ENCODE measurements at regions not wholly inside any gene's neighbourhood (a gene's known extent, or its start where the extent isn't known, plus 50 kb on each side); places are given as distances from the start of the nearest gene placed in this dataset.

DNA sequence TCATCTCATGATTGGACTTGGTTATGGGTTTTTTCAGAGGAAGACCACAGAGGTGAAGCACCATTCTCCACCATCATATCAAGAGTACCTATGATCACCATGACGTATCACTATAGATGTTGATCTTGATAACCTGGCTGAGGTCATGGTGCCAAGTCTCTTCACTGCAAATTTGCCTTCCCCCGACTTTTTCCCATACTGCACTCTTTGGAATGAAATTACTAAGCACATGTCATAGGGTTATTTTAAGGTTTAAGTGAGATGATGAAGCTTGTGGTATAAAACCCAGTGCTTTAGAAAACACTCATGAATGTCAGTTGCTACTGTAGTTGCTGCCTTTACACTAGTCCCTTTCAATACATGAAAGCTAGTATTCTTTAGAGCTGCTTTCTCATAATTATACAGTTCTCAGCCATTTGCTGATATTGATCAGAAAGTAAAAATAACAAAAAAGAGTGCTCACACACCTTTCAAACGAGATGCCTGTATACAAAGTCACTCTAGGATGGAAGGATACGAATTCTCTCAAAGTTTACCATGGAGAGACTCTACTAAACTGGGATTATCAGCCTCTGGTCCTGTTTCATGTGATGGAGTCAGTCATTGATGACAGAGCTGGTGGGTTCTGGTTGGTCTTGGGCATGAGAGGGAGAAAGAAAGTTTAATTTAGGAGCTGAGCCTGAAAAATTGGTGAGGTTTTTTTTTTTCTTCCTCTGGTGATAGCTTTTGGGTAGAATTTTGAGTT is 228.1 kb downstream of the PRL start:
- Histone ChIP-seq H3K4me1 (ENCODE audit: control insufficient read depth, insufficient read depth, low read length, poor library complexity, severe bottlenecking) (no peaks in the 10 kb centered on the region), H3K4me3 (ENCODE audit: extremely low read depth, insufficient read depth, low read length, poor library complexity, severe bottlenecking) (no peak overlapping the region), H3K27ac (ENCODE audit: low read depth, low read length, severe bottlenecking) (no peak overlapping the region), H3K9me3 (ENCODE audit: control insufficient read depth, low read length) (no peaks in the 10 kb centered on the region), H3K36me3 (ENCODE audit: control insufficient read depth, insufficient read depth, low read length) (no peaks in the 10 kb centered on the region)
- WGBS, 2 experiments (ENCODE audit: insufficient coverage in 2 of 2): 82 to 94% methylated on average over 3 of the region's 4 CpGs

GRCh38 chr6:22069306-22069800 is 227.5 kb downstream of the PRL start:
- Histone ChIP-seq H3K27ac (ENCODE audit: low read depth, low read length, severe bottlenecking) (no peak overlapping the region), H3K9me3 (ENCODE audit: control insufficient read depth, low read length) (no peaks in the 10 kb centered on the region), H3K36me3 (ENCODE audit: control insufficient read depth, insufficient read depth, low read length) (no peaks in the 10 kb centered on the region), H3K4me3 (ENCODE audit: extremely low read depth, insufficient read depth, low read length, poor library complexity, severe bottlenecking) (no peak overlapping the region), H3K4me1 (ENCODE audit: control insufficient read depth, insufficient read depth, low read length, poor library complexity, severe bottlenecking) (no peaks in the 10 kb centered on the region)
- 88 to 100% methylated on average over 2 of the region's 3 CpGs for WGBS, 2 experiments (ENCODE audit: insufficient coverage in 2 of 2)

GRCh38 chr6:22071270-22072041 is 225.4 kb downstream of the PRL start:
- Histone ChIP-seq H3K36me3 (ENCODE audit: control insufficient read depth, insufficient read depth, low read length) (no peaks in the 10 kb centered on the region), H3K27ac (ENCODE audit: low read depth, low read length, severe bottlenecking) (peak overlapping the region; percentile 25), H3K4me3 (ENCODE audit: extremely low read depth, insufficient read depth, low read length, poor library complexity, severe bottlenecking) (no peak overlapping the region), H3K9me3 (ENCODE audit: control insufficient read depth, low read length) (no peaks in the 10 kb centered on the region), H3K4me1 (ENCODE audit: control insufficient read depth, insufficient read depth, low read length, poor library complexity, severe bottlenecking) (no peaks in the 10 kb centered on the region)
- WGBS, 2 experiments (ENCODE audit: insufficient coverage in 2 of 2): 56 to 88% methylated on average over 3 to 6 of the region's 8 CpGs

DNA sequence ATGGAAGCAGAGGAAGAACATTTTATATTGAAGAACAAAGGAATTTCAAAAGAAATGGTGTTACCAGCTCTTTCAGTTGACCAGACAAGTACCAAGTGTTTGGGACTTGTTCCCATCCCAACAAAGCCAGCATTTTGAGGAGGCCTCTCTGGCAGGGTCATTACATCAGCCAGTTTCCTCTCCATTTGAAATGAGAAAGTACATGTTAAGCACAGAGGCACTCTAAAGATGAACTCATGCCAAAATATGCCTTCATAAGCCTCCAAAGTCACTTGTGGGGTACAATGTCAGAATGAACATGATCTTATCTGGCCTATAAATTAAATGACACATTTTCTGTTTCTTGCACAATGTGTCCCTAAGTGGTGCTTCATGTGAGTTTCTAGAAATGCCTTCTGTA is 223.9 kb downstream of the PRL start:
- H3K9me3 ChIP-seq (ENCODE audit: control insufficient read depth, low read length): no peaks in the 10 kb centered on the region
- no peak overlapping the region for H3K4me3 ChIP-seq (ENCODE audit: extremely low read depth, insufficient read depth, low read length, poor library complexity, severe bottlenecking)
- H3K4me1 ChIP-seq (ENCODE audit: control insufficient read depth, insufficient read depth, low read length, poor library complexity, severe bottlenecking): no peaks in the 10 kb centered on the region
- H3K27ac ChIP-seq (ENCODE audit: low read depth, low read length, severe bottlenecking): no peak overlapping the region
- no peaks in the 10 kb centered on the region for H3K36me3 ChIP-seq (ENCODE audit: control insufficient read depth, insufficient read depth, low read length)

DNA sequence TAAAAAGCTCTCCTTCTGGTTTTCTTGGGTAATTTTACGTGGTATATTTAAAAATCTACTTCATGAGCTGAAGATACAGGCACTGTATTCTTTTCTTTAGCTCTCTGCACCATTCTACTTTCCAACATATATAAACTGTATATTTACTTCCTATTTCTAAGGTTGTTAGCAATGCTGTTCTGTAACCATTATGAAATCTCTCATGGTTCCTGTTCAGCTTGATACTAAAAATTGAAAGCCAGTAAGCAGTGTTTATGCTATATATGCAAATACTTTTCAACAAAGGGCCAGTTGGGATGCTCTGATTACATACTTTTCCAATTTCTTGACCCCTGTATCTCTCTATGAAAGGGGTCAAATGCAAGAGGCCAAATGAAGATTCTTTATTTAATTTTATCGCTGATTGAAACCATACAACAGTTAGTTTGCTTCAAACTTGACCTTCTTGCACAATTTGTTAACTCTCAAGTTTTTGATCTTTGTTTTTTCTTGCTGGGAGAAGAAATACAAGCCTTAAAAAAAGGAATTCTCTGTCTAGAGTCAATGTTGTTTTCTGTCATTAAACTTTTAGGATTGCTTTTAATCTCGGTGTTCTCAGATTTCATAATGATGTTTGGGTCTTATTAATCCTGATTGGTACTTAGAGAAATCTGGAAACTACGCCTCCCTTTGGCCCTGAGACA is 223.2 kb downstream of the PRL start:
- no peaks in the 10 kb centered on the region for H3K36me3 ChIP-seq (ENCODE audit: control insufficient read depth, insufficient read depth, low read length)
- H3K9me3 ChIP-seq (ENCODE audit: control insufficient read depth, low read length): no peaks in the 10 kb centered on the region
- no peak overlapping the region for H3K27ac ChIP-seq (ENCODE audit: low read depth, low read length, severe bottlenecking)
- H3K4me1 ChIP-seq (ENCODE audit: control insufficient read depth, insufficient read depth, low read length, poor library complexity, severe bottlenecking): no peaks in the 10 kb centered on the region
- no peak overlapping the region for H3K4me3 ChIP-seq (ENCODE audit: extremely low read depth, insufficient read depth, low read length, poor library complexity, severe bottlenecking)
- 90 to 100% methylated on average over 2 of the region's 4 CpGs for WGBS, 2 experiments (ENCODE audit: insufficient coverage in 2 of 2)

DNA sequence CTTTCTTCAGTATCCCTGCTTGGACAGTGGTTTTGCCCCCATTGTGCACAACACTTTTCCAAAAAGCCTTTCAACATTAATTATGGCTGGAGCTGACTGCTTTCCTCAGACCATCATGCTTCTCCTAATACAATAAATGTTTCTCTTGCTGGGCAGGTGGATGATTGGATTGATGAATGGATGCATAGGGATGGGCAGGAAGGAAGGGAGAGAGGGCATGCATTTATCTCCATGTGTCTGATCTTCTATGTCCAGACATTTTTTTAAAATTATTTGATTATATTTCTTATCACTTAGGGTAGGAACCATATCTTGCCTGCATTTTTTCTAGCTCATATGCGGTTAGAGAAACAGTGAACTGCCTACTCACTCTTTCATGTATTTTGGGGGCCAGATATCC is 218.5 kb downstream of the PRL start:
- Histone ChIP-seq H3K4me3 (ENCODE audit: extremely low read depth, insufficient read depth, low read length, poor library complexity, severe bottlenecking) (no peak overlapping the region), H3K36me3 (ENCODE audit: control insufficient read depth, insufficient read depth, low read length) (no peaks in the 10 kb centered on the region), H3K4me1 (ENCODE audit: control insufficient read depth, insufficient read depth, low read length, poor library complexity, severe bottlenecking) (no peaks in the 10 kb centered on the region), H3K27ac (ENCODE audit: low read depth, low read length, severe bottlenecking) (no peak overlapping the region), H3K9me3 (ENCODE audit: control insufficient read depth, low read length) (no peaks in the 10 kb centered on the region)
- no CpG with 5 or more reads among the region's 1 CpG for WGBS, 2 experiments (ENCODE audit: insufficient coverage in 2 of 2)

- Histone ChIP-seq H3K9me3 (ENCODE audit: control insufficient read depth, low read length) (no peaks in the 10 kb centered on the region), H3K27ac (ENCODE audit: low read depth, low read length, severe bottlenecking) (no peak overlapping the region), H3K4me3 (ENCODE audit: extremely low read depth, insufficient read depth, low read length, poor library complexity, severe bottlenecking) (no peak overlapping the region), H3K36me3 (ENCODE audit: control insufficient read depth, insufficient read depth, low read length) (no peaks in the 10 kb centered on the region), H3K4me1 (ENCODE audit: control insufficient read depth, insufficient read depth, low read length, poor library complexity, severe bottlenecking) (no peaks in the 10 kb centered on the region)
- WGBS, 2 experiments (ENCODE audit: insufficient coverage in 2 of 2): 63 to 65% methylated on average over 2 to 5 of the region's 8 CpGs
Measured at GRCh38 chr6:22078802-22079545, 217.9 kb downstream of the PRL start.

- Histone ChIP-seq H3K27ac (ENCODE audit: low read depth, low read length, severe bottlenecking) (no peak overlapping the region), H3K9me3 (ENCODE audit: control insufficient read depth, low read length) (no peaks in the 10 kb centered on the region), H3K4me3 (ENCODE audit: extremely low read depth, insufficient read depth, low read length, poor library complexity, severe bottlenecking) (no peak overlapping the region), H3K36me3 (ENCODE audit: control insufficient read depth, insufficient read depth, low read length) (no peaks in the 10 kb centered on the region), H3K4me1 (ENCODE audit: control insufficient read depth, insufficient read depth, low read length, poor library complexity, severe bottlenecking) (no peaks in the 10 kb centered on the region)
- 100% methylated on average over 1 of the region's 5 CpGs for WGBS, 2 experiments (ENCODE audit: insufficient coverage in 2 of 2)
Measured at GRCh38 chr6:22079783-22080182, 217.1 kb downstream of the PRL start.

DNA sequence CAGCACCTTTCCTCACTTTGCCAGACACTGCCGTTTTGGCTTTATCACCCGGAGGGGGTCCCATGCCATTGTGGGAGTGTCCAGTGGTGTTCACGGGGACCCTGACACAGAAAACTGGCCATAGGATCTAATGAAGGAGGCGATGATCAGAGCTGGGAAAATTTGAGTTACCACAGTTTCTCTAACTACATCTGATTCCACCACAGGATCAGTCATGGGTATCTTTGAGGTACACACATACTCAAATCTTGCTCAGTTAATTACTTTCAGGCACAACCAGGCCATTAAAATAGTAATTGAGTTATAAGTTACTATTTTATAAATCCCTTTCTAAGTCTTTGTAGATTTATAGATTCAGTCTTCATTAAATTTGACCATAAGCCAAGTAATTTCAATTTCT is 215.1 kb downstream of the PRL start:
- Histone ChIP-seq H3K36me3 (ENCODE audit: control insufficient read depth, insufficient read depth, low read length) (no peaks in the 10 kb centered on the region), H3K27ac (ENCODE audit: low read depth, low read length, severe bottlenecking) (no peak overlapping the region), H3K4me1 (ENCODE audit: control insufficient read depth, insufficient read depth, low read length, poor library complexity, severe bottlenecking) (no peaks in the 10 kb centered on the region), H3K4me3 (ENCODE audit: extremely low read depth, insufficient read depth, low read length, poor library complexity, severe bottlenecking) (no peak overlapping the region), H3K9me3 (ENCODE audit: control insufficient read depth, low read length) (no peaks in the 10 kb centered on the region)
- 90 to 97% methylated on average over 2 to 3 of the region's 4 CpGs for WGBS, 2 experiments (ENCODE audit: insufficient coverage in 2 of 2)

- Histone ChIP-seq H3K4me3 (ENCODE audit: extremely low read depth, insufficient read depth, low read length, poor library complexity, severe bottlenecking) (no peak overlapping the region), H3K9me3 (ENCODE audit: control insufficient read depth, low read length) (no peaks in the 10 kb centered on the region), H3K4me1 (ENCODE audit: control insufficient read depth, insufficient read depth, low read length, poor library complexity, severe bottlenecking) (no peaks in the 10 kb centered on the region), H3K27ac (ENCODE audit: low read depth, low read length, severe bottlenecking) (no peak overlapping the region), H3K36me3 (ENCODE audit: control insufficient read depth, insufficient read depth, low read length) (no peaks in the 10 kb centered on the region)
- WGBS, 2 experiments (ENCODE audit: insufficient coverage in 2 of 2): 100% methylated on average over 2 of the region's 3 CpGs; no CpG with 5 or more reads in 1 of the 2 experiments
Measured at GRCh38 chr6:22082218-22082617, 214.6 kb downstream of the PRL start.

All from mesodermal cell (in vitro differentiated cells).